ENCODE measurements at regions not wholly inside any gene's neighbourhood (a gene's known extent, or its start where the extent isn't known, plus 50 kb on each side); places are given as distances from the start of the nearest gene placed in this dataset.

DNA sequence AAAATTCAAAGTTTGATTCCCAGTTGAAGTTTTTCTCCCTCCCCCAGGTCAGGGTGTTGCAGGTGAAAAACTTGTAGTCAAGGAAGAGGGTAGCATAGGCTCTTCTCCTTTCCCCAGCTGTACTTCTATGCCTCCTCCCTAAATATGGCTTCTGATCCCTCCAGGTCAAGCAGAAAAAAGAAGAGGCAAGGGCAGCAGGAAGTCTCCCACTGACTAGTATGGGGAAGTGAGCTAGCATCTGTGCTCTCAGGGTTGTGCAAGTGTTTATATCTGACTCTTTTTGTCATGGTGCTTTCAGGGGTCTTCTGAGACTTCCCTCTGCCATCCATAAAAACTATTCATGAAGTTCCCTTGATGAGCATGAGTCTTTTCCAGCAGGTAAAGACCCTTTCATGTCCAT lies 76.0 kb downstream of the ATPSCKMT start:
- no peak for DNase-seq

- no peak for DNase-seq
Measured at GRCh38 chr5:10172247-10172646, 77.4 kb downstream of the ATPSCKMT start.

- no peak for DNase-seq
Measured at GRCh38 chr5:10169359-10169758, 80.3 kb downstream of the ATPSCKMT start.

- DNase-seq, result no peak
Measured at GRCh38 chr5:10168254-10168653, 81.4 kb downstream of the ATPSCKMT start.

GRCh38 chr5:10167806-10168205 lies 81.9 kb downstream of the ATPSCKMT start:
- no peak for DNase-seq

GRCh38 chr5:10166392-10166791 lies 83.3 kb downstream of the ATPSCKMT start:
- DNase-seq, result no peak

DNA sequence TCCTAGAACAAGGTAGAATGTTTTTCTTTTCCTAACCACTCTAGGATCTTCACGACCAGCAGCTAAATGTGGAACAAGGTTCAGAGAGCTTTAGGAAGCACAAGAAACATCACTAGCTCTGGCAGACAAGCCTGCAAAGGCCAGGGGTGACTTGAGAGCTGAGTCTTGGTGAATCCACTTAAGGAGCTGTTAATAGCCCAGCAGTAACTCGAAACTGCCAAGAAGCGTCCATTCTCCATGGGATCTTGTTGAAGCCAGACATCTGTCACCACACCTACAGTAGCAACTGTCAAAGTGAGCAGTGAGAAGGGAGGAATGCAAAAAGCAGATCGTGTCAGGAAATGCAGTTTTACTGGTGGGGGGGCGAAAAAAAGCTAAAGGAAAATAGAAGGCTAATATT lies 87.2 kb downstream of the ATPSCKMT start:
- no peak for DNase-seq

DNA sequence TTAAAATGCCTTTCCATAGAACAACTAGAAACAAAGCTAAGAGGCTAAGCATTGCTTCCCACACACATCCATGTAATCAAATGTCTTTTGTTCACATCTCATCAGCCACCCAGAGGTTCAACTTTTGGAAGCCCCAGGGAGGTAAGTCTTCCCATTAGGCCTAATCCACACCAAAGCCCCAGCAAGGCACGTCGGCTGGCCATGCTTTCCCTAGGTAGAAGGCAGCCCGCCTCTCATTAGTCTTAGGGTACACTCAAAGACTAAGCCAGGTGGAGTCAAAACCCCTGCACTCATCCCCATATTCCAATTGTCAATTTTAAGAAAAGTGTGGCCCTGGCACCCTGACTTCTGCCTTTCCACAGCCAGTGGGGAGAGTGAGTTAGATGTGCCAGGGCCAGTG lies 87.9 kb downstream of the ATPSCKMT start:
- DNase-seq, result no peak

GRCh38 chr5:10160241-10160640 lies 89.4 kb downstream of the ATPSCKMT start:
- no peak for DNase-seq

GRCh38 chr5:10158886-10159285 lies 90.8 kb downstream of the ATPSCKMT start:
- DNase-seq, result no peak

DNA sequence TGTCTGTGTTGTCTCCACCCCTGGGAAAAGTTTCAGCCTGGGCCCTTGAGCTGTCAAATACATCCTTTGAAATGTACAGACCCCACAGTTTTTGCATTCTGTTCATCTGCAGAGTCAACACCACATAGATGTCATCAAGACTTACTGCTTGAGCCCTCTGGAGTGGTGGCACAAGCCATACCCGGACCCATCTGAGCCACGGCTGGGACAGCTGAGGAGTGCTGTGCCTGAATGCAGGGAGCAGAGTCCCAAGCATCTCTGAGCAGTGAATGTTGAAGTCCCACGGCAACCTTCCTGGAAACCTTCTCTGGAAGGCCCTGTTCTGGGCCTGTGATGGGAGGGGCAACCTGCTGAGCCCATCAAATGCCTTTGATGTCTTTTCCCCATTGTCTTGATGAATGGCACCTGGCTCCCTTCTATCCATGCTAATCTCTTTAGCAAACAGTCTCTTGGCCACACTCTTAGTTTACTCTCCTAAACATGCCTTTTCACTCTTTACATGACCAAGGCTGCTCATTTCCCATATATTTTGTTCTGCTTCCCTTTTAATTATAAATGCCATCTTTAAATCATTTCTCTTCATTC lies 92.5 kb downstream of the ATPSCKMT start:
- no peak for DNase-seq

- no peak for DNase-seq
Measured at GRCh38 chr5:10155897-10156667, 93.6 kb downstream of the ATPSCKMT start.

DNA sequence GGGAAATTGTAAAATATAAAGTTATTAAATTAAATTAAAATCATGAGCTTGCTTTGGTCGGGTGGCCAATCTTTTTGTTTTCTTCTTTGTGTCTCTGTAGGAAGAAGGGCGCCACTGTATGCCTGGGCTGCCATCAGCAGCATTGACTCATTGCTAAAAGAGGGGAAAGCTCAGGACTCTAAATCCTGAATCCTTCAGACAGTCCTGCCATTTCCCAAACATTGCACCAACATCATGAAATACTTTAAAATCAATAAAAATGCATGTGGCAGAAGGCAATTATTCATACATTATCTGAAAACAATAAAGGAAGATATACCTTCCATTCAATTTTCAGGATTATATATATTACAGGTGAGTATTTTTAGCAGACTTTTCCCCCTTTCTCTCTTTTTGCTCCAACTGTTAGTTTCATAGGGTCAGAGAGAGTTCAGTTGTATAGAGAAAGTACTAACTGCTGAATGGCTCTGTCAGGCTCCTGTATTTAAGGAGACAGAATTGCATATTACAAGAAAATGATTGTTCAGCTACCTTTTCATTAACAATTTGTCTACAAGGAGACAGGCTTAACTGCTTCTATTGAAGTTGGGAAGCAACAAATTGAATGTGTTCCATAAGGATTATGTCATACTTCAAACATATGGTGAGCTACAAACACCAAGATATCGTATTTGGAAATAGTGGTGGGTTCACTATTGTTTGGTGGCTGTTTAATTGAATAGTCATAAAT lies 95.7 kb downstream of the ATPSCKMT start:
- no peak for DNase-seq

- DNase-seq, result no peak
Measured at GRCh38 chr5:10153394-10153793, 96.3 kb downstream of the ATPSCKMT start.

- DNase-seq, result no peak
Measured at GRCh38 chr5:10151656-10152055, 98.0 kb downstream of the ATPSCKMT start.

DNA sequence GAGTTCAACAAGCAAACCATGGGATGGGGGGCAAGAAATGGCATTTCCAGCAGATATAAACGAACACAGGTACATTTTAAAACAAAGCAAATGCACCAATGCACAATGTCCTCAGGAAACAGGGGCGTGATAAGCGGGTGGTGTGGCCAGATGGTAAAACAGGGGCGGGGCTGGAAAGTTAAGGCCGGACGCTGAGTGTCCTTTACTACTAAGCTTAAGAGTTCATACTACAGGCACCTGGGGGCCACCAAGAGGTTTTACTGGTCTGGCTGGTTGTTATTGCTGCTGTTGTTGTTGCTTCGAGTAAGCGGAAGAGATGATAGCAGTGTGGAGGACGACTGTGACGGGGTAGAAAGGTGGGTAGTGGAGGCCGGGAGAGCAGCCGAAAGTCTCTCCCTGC lies 99.8 kb downstream of the ATPSCKMT start:
- DNase-seq, result no peak

DNA sequence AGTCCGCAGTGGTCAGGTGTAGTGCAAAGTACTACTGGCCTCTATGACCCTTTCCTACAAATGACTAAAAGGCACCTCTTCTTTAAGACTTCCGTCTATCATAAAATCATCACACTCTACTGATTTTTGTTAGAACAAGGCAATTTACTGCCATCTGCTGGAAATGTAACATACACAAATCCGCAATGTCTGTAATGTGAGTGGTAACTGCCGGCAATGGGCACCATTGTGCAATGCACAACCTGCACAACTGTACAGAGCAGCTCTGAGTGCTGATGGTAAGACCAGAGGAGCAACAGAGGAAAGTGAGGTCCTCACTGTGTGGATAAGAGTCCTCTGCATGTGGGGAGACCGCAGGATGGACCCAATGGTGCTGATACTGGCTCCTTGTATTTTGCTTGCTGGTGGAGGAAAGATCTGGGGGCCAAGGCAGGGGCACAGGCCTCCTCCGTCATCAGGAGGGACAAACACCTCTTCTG lies 103.7 kb downstream of the ATPSCKMT start:
- no peak for DNase-seq

DNA sequence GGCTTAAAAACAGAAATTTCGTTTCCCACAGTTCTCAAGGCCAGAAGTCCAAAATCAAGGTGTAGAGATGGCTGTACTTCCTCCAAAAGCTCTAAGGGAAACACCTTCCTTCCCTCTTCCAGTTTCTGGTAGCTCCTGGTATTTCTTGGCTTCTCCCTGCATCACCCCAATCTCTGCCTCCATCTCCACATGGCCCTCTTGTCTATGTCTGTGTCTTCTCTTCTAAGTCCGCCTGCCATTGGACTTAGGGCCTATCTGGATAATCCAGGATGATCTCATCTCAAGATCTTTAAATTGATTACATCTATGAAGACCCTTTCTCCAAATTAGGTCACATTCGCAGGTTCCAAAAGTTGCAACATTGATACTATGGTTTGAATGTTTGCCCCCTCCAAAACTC lies 105.6 kb downstream of the ATPSCKMT start:
- DNase-seq, result no peak

DNA sequence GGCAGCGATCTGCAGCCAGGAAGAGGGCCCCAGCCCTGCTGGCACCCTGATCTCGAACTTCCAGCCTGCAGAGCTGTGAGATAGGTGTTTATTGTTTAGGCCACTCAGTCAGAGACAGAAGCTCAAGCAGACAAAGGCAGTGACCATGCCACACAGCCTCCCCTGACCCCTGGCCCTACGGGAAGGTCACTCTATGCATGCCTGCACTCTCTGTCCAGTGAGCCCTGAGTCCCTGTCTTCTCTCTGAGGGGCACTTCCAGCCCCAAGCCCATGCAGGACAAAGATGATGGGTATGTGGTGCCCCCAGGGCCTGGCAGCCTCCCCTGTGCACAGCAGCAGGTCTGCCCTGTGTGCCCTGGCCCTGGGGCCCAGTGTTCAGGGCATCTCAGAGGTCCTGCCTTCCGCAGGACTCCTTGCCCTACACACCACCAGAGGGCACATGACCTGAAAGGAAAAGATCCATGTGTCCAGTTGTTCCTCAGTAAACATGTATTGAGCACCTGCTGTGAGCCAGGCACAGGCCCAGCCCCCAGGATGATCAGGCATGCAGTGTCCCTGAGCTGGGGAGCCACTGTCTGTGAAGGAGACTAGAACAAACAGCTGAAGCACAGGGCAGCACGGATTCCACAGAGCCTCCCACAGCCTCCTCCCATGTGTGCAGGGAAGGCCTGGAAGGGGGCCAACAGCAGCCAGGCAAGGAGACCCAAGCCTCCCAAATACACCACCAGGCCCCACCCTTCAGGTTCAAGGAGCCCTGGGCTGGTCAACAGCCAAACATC lies 109.3 kb downstream of the ATPSCKMT start:
- DNase-seq, result no peak

DNA sequence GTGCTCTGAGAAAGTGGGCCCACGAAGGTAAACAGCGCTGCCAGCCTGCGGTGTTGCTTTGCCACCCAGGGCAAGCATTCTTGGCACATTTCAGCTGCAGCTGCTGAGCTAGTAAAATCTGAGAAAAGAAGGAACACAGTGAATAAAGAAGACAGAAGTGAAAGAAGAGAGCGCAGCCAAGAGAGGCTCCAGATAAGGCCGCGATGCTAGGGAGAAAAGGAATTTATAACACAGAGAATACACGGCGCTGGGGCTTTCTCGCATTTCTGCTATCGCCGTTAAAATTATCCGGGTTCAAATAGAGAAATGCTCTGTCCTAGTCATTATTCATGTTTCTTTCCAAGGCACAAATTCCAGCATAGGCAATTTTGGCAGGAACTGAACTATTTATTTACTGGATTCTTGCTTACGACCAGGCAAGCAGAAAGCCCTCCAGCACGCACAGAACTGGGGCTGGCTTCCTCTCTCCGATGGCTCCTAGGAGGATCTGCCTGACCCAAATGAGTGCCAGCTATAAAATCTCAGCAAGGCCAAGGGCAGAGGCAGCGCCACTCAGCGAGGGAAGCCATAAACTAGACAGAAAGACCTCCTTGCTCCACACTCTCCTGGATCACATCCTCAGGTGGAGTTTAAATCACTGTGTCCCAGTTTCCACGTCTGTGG lies 111.2 kb downstream of the ATPSCKMT start:
- peak; percentile 33 for DNase-seq

DNA sequence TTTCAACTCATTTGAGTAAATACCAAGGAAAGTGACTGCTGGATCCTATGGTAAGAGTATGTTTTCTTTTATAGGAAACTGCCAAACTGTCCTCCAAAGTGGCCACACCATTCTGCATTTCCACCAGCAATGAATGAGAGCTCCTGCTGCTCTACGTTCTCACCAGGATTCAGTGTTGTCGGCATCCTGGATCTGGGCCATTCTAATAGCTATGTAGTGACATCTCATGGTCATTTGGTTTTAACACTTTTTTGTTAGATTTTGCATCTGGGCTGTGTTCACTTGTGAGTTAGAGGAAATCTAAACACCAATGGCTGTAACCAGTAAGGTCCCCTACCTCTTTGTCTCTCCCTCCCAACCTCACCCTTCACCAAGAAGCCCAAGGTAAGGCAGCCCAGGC lies 115.9 kb downstream of the ATPSCKMT start:
- no peak for DNase-seq

- no peak for DNase-seq
Measured at GRCh38 chr5:10130881-10131280, 118.8 kb downstream of the ATPSCKMT start.

Data from muscle of arm (tissue), 1 donor.